Esophagus squamous epithelium (tissue), 5 donors: ENCODE measurements at regions not wholly inside any gene's neighbourhood (a gene's known extent, or its start where the extent isn't known, plus 50 kb on each side); places are given as distances from the start of the nearest gene placed in this dataset.

Source experiments
- DNase-seq: peaks from one replicate; lab custom pipeline; 2025; lab: John Stamatoyannopoulos, UW
- H3K27ac ChIP-seq, 4 donors: fragments of 200-600 bp; sonication (generic); one replicate each; pipeline ENCODE4 v1.5.1; 2016 to 2019; ENCODE audit warnings: mild to moderate bottlenecking in 1 of 4
- H3K27me3 ChIP-seq, 4 donors: fragments of 200-600 bp; sonication (generic); 1 replicate in 3 of 4; 2 replicates in 1 of 4; pipeline versions ENCODE4 v1.5.1 to v1.6.0; 2017 to 2021; ENCODE audit warnings: antibody characterized with exemption in 1 of 4
- H3K36me3 ChIP-seq, 3 donors: fragments of 200-600 bp; sonication (generic); one replicate each; pipeline ENCODE4 v1.5.1; 2016 to 2019
- H3K4me1 ChIP-seq, 3 donors: fragments of 200-600 bp; sonication (generic); one replicate each; pipeline ENCODE4 v1.5.1; 2017 to 2019
- H3K4me3 ChIP-seq, 4 donors: fragments of 200-600 bp; sonication (generic); 1 replicate in 3 of 4; 2 replicates in 1 of 4; pipeline ENCODE4 v1.5.1; 2016 to 2019; ENCODE audit warnings: mild to moderate bottlenecking in 2 of 4, moderate library complexity in 1 of 4
- H3K9me3 ChIP-seq, 3 donors: fragments of 200-600 bp; sonication (generic); one replicate each; pipeline ENCODE4 v1.5.1; 2016 to 2019
- CTCF ChIP-seq, 6 experiments: fragments of 450-650 bp in 4 of 6; fragments of 200-600 bp in 2 of 6; sonication (generic) in 2 of 6; IDR thresholded peaks; one replicate each; pipeline ENCODE4 v1.5.1; 2016 to 2019; ENCODE audit warnings: antibody characterized with exemption in 6 of 6, mild to moderate bottlenecking in 4 of 6, moderate library complexity in 4 of 6
- POLR2A ChIP-seq, 4 donors: fragments of 450-650 bp; IDR thresholded peaks; one replicate each; pipeline ENCODE4 v1.6.1; 2017; ENCODE audit warnings: antibody characterized with exemption in 4 of 4, mild to moderate bottlenecking in 4 of 4, moderate library complexity in 3 of 4
- WGBS, 2 donors: methylation state at CpG; one replicate each; pipeline ENCODE4 v1.1.5; 2018; 5-methylcytosine and 5-hydroxymethylcytosine counted together
- intact Hi-C: fragments of 100-400 bp; cut with DNase I; formaldehyde crosslinking; loops from one replicate; pipeline ENCODE4 v1.15.0; 2022
- donor health status: DM: yes; HTN: yes; CAD: no.

GRCh38 chr4:141497627-141498026 lies 138.8 kb upstream of the IL15 start:
- no peaks in the 10 kb centered on the region for H3K9me3 ChIP-seq
- H3K36me3 ChIP-seq, result no peaks in the 10 kb centered on the region
- no peaks in the 10 kb centered on the region for H3K27me3 ChIP-seq
- no peak for DNase-seq
- H3K27ac ChIP-seq, result no peak overlapping the region
- intact Hi-C loops, result no loop called here
- WGBS, 2 donors, result 35 to 36% methylated on average over 1 of the region's 1 CpG
- H3K4me3 ChIP-seq, result no peak overlapping the region
- no peaks in the 10 kb centered on the region for H3K4me1 ChIP-seq
- TF ChIP-seq POLR2A (IDR thresholded peaks at IDR 0.05), result no peak
- TF ChIP-seq CTCF (IDR thresholded peaks at IDR 0.05), result no peak

DNA sequence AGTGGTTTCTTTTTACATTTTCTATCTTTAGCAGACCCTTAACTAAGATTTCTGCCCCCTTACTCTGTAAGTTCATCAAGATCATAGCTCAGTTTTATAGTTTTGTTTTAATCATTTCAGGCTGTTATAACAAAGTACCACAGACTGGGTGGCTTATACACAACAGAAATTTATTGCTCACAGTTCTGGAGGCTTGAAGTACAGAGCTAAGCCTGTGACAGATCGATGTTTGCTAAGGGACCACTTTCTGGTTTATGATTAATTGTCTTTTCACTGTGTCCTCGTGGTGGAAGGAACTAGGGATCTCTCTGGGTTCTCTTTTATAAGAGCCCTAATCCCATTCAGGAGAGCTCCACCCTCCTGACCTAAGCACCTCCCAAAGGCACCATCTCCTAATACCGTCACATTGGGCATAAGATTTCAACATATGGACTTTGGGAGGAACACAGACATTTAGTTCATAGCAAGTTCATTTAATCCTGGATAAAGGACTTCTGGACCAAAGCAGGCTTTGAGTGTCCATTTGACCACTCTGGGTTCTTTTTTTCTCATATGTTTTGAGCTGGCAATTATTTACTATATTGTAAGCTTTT lies 137.0 kb upstream of the IL15 start:
- no peaks in the 10 kb centered on the region for H3K36me3 ChIP-seq
- intact Hi-C loops, result no loop called here
- H3K4me3 ChIP-seq, result no peak overlapping the region
- no peaks in the 10 kb centered on the region for H3K9me3 ChIP-seq
- H3K4me1 ChIP-seq, result no peaks in the 10 kb centered on the region
- no peak for DNase-seq
- no peak overlapping the region for H3K27ac ChIP-seq
- H3K27me3 ChIP-seq, result no peaks in the 10 kb centered on the region
- 45 to 53% methylated on average over 3 of the region's 3 CpGs for WGBS, 2 donors
- TF ChIP-seq CTCF (IDR thresholded peaks at IDR 0.05) (no peak), POLR2A (IDR thresholded peaks at IDR 0.05) (no peak)

- no peak for DNase-seq
- no peaks in the 10 kb centered on the region for H3K36me3 ChIP-seq
- no peaks in the 10 kb centered on the region for H3K9me3 ChIP-seq
- H3K4me1 ChIP-seq, result no peaks in the 10 kb centered on the region
- WGBS, 2 donors, result 86 to 94% methylated on average over 1 of the region's 1 CpG
- H3K27ac ChIP-seq, result no peak overlapping the region
- H3K27me3 ChIP-seq, result no peaks in the 10 kb centered on the region
- TF ChIP-seq POLR2A (IDR thresholded peaks at IDR 0.05) (no peak), CTCF (IDR thresholded peaks at IDR 0.05) (no peak)
- no peak overlapping the region for H3K4me3 ChIP-seq
- intact Hi-C loops, result no loop called here
Observed at GRCh38 chr4:141501395-141501794, 135.0 kb upstream of the IL15 start.

- Histone ChIP-seq H3K4me3 (no peak overlapping the region), H3K36me3 (no peaks in the 10 kb centered on the region), H3K27ac (no peak overlapping the region), H3K27me3 (no peaks in the 10 kb centered on the region), H3K9me3 (no peaks in the 10 kb centered on the region), H3K4me1 (no peaks in the 10 kb centered on the region)
- DNase-seq, result no peak
- TF ChIP-seq CTCF (IDR thresholded peaks at IDR 0.05) (no peak), POLR2A (IDR thresholded peaks at IDR 0.05) (no peak)
- WGBS, 2 donors, result 61 to 80% methylated on average over 3 of the region's 3 CpGs
- intact Hi-C loops, result no loop called here
Observed at GRCh38 chr4:141501931-141502330, 134.5 kb upstream of the IL15 start.

- Histone ChIP-seq H3K9me3 (no peaks in the 10 kb centered on the region), H3K27me3 (no peaks in the 10 kb centered on the region), H3K4me1 (no peaks in the 10 kb centered on the region), H3K4me3 (no peak overlapping the region), H3K36me3 (no peaks in the 10 kb centered on the region), H3K27ac (no peak overlapping the region)
- intact Hi-C loops, result no loop called here
- no peak for TF ChIP-seq POLR2A (IDR thresholded peaks at IDR 0.05)
- WGBS, 2 donors, result 86 to 89% methylated on average over 2 of the region's 2 CpGs
- DNase-seq, result no peak
Observed at GRCh38 chr4:141502755-141503154, 133.6 kb upstream of the IL15 start.

DNA sequence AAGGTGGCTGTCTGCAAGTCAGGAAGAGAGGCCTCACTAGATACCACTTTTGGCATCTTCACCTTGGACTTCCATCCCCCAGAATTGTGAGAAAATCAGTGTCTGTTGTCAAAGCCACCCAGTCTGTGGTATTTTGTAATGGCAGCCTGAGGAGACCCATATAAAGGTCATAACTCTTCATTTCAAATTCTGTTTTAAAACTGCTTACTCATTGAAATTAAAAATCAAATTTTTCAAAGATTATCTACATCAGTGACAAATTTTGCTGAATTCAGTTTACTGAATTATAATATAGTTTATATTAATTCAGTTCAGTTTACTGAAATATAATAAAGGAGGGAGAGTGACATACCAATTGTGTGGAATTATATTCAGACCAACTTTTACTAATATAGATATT lies 133.1 kb upstream of the IL15 start:
- Histone ChIP-seq H3K36me3 (no peaks in the 10 kb centered on the region), H3K27ac (no peak overlapping the region), H3K9me3 (no peaks in the 10 kb centered on the region), H3K4me1 (no peaks in the 10 kb centered on the region), H3K4me3 (no peak overlapping the region), H3K27me3 (no peaks in the 10 kb centered on the region)
- DNase-seq, result no peak
- TF ChIP-seq CTCF (IDR thresholded peaks at IDR 0.05) (no peak), POLR2A (IDR thresholded peaks at IDR 0.05) (no peak)
- intact Hi-C loops, result no loop called here
